Activated naive CD4-positive, alpha-beta T cell treated with anti-CD3 and anti-CD28 coated beads, Interleukin-2, amount 50 U/mL, for 16 hours (primary cell): ENCODE measurements at regions not wholly inside any gene's neighbourhood (a gene's known extent, or its start where the extent isn't known, plus 50 kb on each side); places are given as distances from the start of the nearest gene placed in this dataset.
"Not testable (repeated sequence)": the region's sequence is repeated elsewhere in the genome, so short reads cannot be mapped to it uniquely, and the experiment has no call there.

ENCODE experiments used
- DNase-seq: peaks from one replicate; pipeline ENCODE4 v3.0.0-alpha.2; 2020

DNA sequence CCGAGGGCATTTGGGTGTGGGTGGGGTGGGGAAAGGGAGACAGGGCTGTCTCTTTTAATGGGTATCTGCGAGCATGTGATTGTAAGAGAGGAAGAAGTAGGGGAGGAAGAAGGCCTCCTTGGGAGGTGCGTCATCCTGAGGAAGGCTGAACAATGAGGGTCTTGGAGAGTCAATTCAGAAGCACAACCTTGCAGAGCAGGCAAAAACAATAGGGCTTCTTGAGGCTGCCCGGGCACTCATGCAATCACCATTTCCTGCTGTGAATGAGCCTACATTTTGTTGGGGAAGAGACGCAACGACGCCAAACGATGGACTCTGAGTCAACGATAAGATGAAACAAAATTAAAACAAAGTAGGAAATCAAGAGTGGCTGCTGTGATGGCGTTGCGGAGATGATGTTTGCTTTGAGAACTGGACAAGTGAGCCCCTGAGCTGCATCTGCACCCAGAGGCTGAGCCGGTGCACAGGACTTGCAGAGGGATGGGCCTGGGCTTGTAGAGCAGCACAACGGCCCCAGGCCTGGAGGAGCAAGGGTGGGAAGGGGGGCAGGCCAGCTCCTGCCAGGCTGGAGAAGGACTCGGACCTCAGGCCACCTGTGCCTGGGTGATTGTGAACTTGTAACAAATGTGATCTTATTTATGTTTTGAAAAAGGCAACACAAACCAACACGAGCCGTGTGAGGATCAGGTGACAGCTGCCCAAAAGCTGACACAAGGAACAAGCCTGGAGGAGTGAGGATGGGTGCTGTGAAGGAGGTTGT is 92.3 kb upstream of the B3GAT1 start:
- DNase-seq, result no peak

DNA sequence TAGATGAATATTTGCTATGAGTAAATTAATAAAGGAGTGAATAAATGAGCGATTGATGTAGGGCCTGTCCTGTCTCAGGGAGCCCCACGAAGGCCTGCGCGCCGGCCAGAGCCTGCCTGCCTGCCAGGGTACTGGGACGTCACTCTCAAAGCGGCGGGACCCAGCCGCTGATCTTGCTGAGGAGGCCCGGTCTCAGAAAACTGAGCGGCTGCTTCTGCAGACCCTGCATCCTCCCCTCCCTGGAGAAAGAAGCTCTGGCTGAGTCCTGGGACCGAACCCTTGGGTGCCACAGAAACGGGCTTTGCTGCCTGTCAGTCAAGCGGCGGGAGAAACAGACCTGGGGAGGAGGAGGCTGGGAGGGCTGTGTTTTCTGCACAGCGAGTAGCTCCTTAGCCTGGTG is 91.6 kb upstream of the B3GAT1 start:
- no peak for DNase-seq

DNA sequence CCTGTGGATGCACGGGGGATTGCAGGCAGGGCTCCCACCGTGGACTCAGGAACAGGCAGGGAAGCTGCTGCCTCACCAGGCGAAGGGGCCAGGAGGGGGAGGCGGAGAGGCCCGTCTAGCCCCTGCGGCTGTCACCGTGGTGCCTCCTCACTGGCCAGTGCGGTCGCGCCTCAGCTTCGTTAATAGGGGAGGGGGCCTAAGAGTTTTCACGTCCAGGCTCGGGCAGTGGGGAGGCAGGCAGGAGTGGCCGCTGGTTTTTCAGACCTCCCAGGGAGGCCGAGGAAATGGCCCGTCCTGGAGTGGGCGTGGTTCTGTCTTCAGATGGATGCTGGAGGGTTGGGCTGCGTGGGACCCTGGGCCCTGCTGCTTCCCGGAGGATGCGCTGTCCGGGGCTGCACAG is 91.1 kb upstream of the B3GAT1 start:
- DNase-seq, result no peak

DNA sequence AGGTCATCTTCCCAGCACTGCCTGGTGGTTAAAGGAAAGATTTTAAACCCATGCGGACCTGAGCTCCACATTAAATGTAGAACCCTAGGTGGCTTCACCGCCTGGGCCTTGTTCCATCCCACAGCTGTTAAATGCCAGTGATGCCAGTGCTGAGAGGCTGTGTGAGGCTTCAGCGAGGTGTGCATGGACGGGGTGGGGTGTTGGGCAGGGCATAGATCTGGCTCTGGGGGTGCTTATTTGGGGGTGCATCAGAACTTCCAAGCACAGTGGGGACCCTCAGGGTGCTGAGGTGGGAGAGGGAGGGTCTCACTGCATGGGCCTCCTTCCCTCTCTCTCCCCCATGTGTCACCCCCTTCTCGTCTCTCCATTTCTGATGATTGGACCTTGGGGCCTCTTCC is 90.1 kb upstream of the B3GAT1 start:
- DNase-seq, result no peak

DNA sequence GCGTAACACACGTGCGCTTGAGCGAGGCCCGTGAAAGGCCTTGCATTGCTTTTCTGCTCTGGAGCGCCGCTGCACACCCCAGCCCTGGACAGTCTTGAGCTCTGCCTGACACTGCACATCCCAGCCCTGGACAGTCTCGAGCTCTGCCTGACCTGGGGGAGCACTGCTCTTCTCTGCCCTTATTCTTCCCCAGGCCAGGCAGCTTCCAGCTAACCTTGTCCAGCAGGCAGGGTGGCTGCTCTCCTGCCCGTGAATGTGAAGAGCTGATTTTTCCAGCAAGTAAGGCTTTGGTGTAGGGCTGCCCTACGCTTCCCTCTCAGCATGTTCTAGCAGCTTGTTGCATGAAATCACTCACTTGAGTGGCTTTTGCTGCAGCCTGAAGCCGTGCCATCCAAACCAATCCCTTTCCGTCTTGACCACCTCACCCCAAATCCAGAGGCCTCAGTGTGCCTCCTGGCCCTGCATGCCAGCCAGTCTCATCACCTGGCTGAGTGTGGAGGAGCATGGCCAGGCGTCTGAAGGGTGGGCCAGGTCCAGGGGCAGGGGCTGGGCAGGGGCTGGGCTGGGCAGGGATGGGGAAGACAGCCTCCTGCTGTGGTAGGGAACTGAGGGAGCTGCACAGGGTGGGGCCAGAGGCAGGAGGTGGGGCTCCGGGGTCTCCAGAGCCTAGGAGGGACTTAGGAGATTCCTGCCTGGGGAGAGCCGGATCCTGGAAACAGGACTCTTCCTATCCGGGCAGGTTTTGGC is 89.5 kb upstream of the B3GAT1 start:
- DNase-seq, result no peak

DNA sequence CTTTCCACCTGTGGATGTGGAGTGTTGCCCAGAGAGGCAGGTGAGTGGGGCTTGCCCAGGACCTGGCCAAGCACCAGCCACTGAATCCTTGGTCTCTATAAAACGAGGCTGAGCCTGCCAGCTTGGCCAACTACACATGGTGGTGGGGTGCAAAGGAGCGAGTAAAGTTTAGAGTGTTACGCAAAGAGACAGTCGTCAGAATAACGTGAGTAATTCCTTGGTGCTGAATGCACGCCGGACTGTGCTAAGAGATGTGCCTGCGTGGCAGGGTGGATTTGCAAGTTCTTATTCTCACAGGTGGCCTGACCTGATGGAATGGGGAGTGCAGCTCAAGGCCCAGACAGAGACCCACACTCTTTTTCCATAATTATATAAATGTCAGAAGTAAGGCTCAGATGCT is 88.6 kb upstream of the B3GAT1 start:
- DNase-seq, result no peak

DNA sequence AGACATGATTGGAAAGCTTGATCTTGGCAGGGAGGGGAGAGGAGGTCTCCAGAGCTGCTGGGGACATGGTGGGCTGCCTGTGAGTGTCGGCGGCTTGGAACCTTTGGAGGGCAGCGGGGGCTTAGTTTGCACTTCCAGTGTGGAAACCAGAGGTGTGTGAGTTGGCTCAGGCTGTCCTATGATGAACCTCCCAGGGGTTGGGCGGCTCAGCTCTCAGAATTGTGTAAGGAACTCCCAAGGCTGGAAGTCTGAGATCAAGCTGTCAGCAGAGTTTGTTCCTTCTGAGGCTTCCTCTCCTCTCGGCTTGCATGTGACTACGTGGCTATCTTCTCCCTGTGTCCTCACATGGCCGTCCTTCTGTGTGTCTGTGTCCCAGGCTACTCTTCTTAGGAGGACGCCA is 87.9 kb upstream of the B3GAT1 start:
- DNase-seq, result no peak

DNA sequence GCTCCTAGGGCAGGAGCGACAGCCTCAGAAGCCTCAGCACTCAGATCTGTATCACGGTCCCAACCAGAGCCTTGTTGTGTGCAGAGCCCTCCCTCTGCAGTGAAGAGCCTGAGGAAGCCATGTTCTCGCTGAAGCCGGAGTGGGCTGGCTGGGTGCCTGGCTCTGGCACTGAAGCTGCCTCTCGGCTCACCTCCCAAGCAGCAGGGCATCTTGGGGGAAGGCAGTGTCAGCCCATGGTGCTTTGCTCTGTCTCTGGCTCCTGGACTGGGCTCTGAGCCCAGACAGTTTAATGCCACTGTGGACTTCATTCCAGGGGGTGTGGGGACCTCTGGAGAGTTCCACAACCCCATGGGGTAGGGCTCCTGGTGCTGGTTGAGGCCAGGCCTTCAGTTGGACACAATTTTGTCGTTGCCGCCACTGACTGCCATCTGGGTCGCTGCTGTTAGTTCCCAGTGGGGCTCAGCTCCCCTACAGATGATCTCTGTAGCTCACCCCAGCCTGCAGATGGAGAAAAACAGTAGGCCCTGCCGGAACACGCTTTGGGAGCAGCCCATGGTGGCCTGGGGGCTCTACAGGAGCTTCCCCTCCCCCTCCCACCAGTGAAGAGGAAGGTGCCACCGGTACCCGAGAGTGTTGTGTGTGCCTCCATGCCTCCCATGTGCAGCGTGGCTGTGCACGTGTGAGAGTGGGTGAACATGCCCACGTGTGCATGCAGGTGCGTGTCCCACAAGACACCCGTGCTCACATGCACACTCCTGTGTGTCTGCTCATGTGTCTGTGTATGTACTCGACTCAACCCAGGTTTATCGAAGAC is 86.5 kb upstream of the B3GAT1 start:
- no peak for DNase-seq

DNA sequence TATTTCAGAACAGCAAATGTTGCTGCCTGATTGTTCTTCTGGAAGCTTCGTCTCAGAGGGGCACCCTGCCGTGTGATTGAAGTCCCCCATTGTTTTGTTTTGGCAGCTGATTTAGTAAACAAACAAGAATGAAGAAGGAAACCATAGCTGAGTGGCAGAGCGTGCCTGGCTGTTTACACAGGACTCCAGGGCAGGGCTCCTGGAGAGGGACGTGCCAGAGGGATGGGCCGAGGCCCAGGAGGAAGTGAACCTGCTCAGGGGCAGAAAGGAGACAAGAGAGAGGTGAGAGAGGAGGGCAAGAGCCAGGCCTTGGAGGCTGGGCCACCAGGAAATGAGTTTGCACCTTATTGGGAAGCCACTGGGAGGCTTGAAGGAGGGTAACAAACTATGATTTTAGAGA is 85.5 kb upstream of the B3GAT1 start:
- DNase-seq, result no peak

DNA sequence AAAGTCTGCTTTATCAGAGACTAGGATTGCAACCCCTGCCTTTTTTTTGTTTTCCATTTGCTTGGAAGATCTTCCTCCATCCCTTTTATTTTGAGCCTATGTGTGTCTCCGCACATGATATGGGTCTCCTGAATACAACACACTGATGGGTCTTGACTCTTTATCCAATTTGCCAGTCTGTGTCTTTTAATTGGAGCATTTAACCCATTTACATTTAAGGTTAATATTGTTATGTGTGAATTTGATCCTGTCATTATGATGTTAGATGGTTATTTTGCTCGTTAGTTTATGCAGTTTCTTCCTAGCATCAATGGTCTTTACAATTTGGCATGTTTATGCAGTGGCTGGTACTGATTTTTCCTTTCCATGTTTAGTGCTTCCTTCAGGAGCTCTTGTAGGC is 84.0 kb upstream of the B3GAT1 start:
- not testable (repeated sequence) for DNase-seq

DNA sequence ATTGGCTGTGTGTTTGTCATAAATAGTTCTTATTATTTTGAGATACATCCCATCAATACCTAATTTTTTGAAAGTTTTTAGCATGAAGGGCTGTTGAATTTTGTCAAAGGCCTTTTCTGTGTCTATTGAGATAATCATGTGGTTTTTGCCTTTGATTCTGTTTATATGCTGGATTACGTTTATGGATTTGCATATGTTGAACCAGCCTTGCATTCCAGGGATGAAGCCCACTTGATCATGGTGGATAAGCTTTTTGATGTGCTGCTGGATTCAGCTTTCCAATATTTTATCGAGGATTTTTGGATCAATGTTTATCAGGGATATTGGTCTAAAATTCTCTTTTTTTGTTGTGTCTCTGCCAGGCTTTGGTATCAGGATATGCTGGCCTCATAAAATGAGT is 82.4 kb upstream of the B3GAT1 start:
- not testable (repeated sequence) for DNase-seq

DNA sequence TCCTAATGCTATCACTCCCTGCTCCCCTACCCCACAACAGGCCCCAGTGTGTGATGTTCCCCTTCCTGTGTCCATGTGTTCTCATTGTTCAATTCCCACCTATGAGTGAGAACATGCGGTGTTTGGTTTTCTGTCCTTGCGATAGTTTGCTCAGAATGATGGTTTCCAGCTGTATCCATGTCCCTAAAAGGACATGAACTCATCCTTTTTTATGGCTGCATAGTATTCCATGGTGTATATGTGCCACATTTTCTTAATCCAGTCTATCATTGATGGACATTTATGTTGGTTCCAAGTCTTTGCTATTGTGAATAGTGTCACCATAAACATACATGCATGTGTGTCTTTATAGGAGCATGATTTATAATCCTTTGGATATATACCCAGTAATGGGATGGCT is 80.4 kb upstream of the B3GAT1 start:
- DNase-seq, result not testable (repeated sequence)

DNA sequence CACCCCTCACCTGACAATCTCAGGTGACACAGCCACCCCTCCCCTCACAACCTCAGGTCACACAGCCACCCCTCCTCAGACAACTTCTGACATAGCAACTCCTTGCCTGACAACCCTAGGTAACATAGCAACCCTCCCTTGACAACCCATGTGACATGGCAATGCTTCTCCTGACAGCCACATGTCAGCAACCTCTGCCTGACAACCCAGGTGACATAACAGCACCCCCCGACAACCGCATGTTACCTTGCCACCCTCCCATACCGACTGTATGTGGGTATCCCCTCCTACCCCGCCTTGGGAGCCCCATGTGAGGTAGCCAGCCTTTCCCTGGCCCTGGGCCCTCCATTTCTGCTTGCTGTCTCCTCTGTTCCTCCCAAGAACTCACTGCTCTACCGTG is 77.7 kb upstream of the B3GAT1 start:
- no peak for DNase-seq

DNA sequence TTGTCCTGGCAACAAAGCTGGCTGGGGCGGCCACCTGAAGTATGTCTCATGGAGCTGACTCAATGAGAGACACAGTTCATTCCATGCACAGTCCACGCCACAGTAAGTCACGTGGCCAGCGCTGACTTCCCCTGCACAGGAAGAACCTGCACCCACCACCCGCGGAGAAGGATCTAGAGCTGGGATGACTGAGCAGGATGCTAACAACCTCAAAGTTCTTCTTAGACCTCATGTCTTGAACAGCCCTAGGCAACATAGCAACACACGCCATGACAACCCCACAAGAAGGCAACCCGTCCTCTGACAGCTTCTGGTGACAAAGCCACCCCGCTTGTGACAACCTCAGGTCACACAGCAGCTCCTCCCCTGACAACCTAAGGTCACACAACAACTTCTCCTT is 76.9 kb upstream of the B3GAT1 start:
- no peak for DNase-seq

DNA sequence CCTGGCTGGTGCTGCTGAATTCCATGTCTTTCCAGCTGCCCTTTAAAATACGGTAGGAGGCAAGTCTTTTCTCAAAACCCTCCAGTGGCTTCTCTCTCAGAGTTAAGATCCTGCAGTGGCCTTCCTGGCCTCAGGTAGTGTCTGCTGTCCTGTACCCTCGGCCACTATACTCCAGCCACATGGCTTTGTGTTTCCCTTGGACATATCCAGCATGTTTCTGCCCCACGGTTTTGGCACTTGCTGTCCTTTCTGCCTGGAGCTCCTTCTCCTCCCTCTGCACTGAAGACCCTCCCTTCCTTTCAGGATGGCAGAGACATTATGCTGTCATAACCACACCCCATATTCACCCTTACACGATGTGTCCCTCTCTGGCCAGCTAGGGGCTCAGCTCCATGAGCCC is 76.5 kb upstream of the B3GAT1 start:
- no peak for DNase-seq

DNA sequence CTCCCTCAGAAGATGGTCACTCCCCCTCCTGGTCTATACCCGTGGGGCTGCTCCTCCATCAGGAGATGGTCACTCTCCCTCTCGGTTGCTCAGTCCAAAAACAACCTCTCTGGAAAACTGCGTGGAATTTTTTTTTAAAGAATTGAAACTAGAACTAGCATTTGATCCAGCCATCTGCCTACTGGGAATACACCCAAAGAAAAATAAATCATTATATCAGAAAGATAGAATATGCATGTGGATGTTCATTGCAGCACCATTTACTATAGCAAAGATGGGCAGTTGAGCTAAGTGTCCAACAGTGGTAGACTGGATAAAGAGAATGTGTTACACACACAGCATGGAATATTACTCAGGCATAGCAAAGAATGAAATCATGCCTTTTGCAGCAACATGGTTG is 75.7 kb upstream of the B3GAT1 start:
- no peak for DNase-seq

DNA sequence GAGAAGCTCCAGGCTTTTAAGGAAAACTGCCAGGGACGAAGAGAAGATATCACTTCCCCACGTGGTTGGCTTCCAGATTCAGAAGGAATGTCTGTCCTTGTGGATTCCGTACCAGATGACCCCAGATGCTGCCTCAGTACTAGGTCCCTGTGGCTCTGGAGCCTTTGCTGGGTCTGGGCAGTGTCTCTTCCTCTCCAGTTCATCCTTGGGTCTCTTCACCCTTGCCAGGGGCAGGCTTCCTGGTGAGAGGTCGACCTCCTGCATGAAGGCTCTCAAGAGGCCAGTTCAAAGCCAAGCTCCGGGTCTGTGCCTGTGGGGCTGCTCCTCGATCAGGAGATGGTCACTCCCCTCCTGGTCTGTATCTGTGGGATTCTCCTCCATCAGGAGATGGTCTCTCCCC is 74.7 kb upstream of the B3GAT1 start:
- no peak for DNase-seq

DNA sequence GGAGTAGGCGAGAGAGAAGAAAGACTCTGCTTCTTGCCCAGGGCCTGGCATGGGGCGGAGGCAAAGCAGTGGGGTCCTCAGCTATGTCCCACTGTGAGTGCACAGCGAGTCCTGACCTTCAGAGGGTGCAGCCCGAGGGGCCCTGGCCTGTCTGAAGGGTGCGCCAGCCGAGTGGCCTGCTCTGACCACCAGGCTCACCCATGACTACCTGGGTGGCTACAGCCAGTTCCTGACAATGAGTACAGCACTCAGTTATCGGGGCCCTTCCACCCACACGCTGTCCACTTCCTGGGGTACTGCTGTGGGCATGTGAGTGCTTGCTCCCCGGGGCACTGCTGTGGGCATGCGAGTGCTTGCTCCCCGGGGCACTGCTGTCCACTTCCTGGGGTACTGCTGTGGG is 74.1 kb upstream of the B3GAT1 start:
- DNase-seq, result no peak

DNA sequence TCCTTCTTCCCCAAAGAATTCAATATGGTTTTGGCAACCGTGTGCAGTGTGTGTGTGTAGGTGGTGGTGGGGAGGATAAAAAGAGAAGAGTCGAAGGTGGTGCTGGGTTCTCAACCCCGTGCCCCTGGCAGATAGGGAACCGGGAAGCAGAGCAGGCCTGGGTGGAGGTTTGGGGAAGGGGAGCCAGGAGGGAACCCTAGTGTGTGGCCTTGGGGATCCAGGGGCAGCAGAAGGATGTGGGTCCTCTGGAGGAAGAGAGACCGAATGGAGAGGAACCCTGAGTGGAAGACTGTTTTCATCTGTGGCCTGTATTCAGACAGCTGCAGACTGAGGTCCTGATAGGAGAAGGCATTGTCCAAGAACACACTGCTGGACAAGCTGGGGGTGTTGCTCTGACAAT is 73.3 kb upstream of the B3GAT1 start:
- no peak for DNase-seq

DNA sequence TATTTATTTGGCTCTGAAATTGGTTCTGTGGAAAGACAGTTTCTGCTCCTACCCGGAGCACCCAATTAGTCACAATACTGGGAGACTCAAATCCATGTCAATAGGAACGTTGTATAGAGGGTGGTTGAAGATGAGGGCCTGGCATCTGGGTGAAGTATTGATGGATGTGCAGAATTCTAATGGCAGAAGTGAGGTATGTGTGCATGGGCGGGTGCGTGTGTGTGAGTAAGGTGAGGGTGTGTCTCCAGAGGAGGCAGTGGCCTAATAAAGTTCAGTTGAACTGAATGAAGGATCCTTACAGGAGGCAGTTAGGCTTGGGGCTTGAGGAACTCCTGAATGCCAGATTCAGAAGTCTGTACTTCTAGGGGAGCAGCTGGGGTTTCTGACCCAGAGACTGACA is 71.8 kb upstream of the B3GAT1 start:
- no peak for DNase-seq

DNA sequence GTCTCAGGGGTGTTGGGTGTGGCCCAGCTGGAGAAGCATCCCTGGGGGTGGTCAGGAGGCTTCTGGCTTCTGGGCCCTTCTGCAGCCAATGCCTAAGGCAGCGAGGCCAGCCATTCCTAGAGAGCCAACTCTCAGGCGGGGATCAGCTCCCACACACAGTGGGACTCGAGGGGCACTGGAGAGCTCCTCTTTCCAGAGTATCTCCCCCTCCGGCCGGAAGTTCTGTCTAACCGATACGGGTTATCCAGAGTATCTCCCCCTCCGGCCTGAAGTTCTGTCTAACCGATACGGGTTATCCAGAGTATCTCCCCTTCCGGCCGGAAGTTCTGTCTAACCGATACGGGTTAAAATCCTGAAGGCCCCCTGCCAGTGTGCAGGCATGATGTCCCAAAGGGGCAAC is 71.2 kb upstream of the B3GAT1 start:
- no peak for DNase-seq

DNA sequence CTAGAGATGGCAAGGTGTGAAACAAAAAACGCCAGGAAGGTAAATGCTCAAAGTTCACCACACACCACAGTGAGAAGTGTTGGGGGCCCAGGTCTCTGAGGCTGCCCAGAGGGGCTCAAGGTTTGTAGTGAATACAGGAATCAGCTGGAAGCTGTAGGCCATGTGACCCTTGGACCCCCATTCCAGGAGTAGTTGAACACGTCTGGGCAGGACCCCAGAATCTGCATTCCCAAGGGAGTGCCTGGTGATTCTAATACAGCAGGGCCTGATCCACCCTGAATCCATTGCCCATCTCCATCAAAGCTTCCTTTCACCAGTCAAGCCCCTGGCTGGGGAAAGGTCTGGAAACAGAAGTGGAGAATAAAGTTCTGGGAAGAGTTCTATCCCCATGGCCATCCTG is 70.8 kb upstream of the B3GAT1 start:
- no peak for DNase-seq

DNA sequence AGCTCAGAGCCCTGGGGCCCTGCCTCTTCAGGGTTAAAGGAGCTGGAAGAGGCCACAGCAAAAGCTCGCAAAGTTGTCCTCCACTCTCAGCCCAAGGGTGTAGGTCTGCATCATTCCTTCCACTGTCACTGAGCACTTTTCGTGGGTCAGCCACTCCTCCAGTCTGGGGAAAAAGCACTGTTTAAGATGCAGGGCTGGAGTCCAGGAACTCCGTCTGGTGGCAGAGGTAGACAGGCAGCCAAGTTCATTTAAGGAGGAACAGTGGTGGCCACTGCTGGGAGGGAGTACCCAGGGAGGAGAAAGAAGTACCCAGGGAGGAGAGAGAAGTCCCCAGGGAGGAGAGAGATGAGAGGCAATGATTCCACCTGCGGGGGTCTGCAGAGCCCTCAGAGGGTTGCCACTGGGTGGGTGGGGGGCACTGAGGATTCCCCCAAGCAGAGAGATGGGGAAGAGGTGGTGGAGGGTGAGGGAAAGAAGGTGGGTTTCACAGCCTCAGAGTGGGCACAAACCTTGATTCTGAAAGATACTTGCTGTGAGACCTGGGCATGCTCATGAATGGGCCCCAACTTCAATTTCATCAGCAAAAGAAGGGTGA is 70.0 kb upstream of the B3GAT1 start:
- DNase-seq, result no peak

DNA sequence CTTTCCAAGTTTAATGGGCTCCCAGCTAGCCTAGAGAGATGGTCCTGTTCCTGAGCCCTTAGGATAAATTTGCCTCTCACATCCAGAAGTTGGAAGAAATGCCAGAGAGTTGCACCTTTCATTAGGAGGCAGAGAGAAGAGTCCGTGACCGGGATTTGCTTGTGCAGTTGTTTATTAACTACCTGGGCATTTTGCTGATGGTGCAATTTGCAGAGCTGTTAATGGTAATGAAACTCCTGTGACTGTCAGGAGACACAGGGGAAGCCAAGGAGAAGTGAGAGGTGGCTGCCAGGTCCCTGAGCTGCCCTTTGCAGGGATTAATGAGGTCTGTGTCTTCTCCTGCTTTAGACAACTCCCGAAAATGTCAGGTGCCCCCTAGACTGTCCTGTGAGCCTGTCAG is 69.1 kb upstream of the B3GAT1 start:
- DNase-seq, result no peak
